K562 (cell line): ENCODE measurements at regions not wholly inside any gene's neighbourhood (a gene's known extent, or its start where the extent isn't known, plus 50 kb on each side); places are given as distances from the start of the nearest gene placed in this dataset.

ENCODE experiments used
- ATAC-seq: fragments of 200-7000 bp; cut with Tn5 transposase; 3 replicates; pipeline ENCODE4 v1.9.1; 2020; ENCODE audit warnings: moderate library complexity
- BruUV-seq: library from RNA; stranded (reverse); fragments of 400-500 nt; replicated peaks from 2 replicates; lab custom pipeline; 2021; lab: Mats Ljungman, UMichigan
- CTCF ChIA-PET: fragments of 300-600 bp; formaldehyde crosslinking; extraction: SDS; loops from one replicate; lab custom pipeline; 2021; ENCODE audit warnings: low intra/inter-chr PET ratio; lab: Yijun Ruan, JAX
- POLR2A ChIA-PET: fragments of 300-600, 350-650 bp; sonication (Branson Sonifier 250); formaldehyde crosslinking; extraction: SDS; loops from one replicate; lab custom pipeline; 2021; ENCODE audit warnings: antibody characterized with exemption, inconsistent platforms; lab: Yijun Ruan, JAX
- DNase-seq, 4 experiments: peaks; one replicate each; pipeline versions ENCODE4 v3.0.0 to v3.0.0-alpha.2; 2011 to 2018; ENCODE audit warnings: low spot score in 3 of 4, mixed read lengths in 3 of 4; ENCODE audit errors: extremely low read depth in 1 of 4
- FAIRE-seq: peaks from 2 replicates; lab custom pipeline; 2011; peaks lifted over from hg19 to GRCh38; lab: Jason Lieb, UNC
- H2AFZ ChIP-seq: 2 replicates; pipeline ENCODE4 v1.6.0; 2011; ENCODE audit warnings: low read depth, low read length, control low read depth, inconsistent platforms
- H3K27ac ChIP-seq: fragments of 200-600 bp; 3 replicates; pipeline ENCODE4 v1.8.0; 2011; ENCODE audit warnings: low read depth, mild to moderate bottlenecking, control low read depth, inconsistent platforms, low read length, moderate library complexity, mixed read lengths; ENCODE audit errors: extremely low read depth
- H3K27me3 ChIP-seq, 2 experiments: fragments of 300-600 bp in 1 of 2; 2 replicates in 1 of 2; 3 replicates in 1 of 2; pipeline versions ENCODE4 v1.6.0 to v1.8.0; 2011; ENCODE audit warnings: inconsistent platforms in 2 of 2, low read length in 2 of 2, mild to moderate bottlenecking in 1 of 2, mixed read lengths in 1 of 2, moderate library complexity in 1 of 2; ENCODE audit not compliant: control insufficient read depth in 2 of 2, insufficient read depth in 2 of 2
- H3K36me3 ChIP-seq: fragments of 300-600 bp; 3 replicates; pipeline ENCODE4 v1.8.0; 2011; ENCODE audit warnings: mild to moderate bottlenecking, low read length, inconsistent platforms; ENCODE audit not compliant: control insufficient read depth, insufficient read depth
- H3K4me1 ChIP-seq, 2 experiments: fragments of 200-600 bp in 1 of 2; replicated peaks in 1 of 2; 2 replicates in 1 of 2; 3 replicates in 1 of 2; pipeline versions ENCODE4 v1.5.1 to v1.8.0; 2011; ENCODE audit warnings: inconsistent platforms in 2 of 2, low read length in 2 of 2, mild to moderate bottlenecking in 1 of 2, mixed read lengths in 1 of 2, moderate library complexity in 1 of 2; ENCODE audit not compliant: control insufficient read depth in 2 of 2, insufficient read depth in 2 of 2
- H3K4me2 ChIP-seq: 2 replicates; pipeline ENCODE4 v1.6.1; 2011; ENCODE audit warnings: low read length, control low read depth, inconsistent platforms, mixed read lengths; ENCODE audit not compliant: insufficient read depth
- H3K4me3 ChIP-seq: fragments of 200-600 bp; sonication (generic), shearing (Covaris generic); 2 replicates; pipeline ENCODE4 v1.5.1; 2016; ENCODE audit warnings: control low read depth, inconsistent platforms
- H3K79me2 ChIP-seq: fragments of 200-600 bp; 3 replicates; pipeline ENCODE4 v1.8.0; 2011; ENCODE audit warnings: low read length, inconsistent platforms; ENCODE audit not compliant: control insufficient read depth, insufficient read depth
- H3K9ac ChIP-seq, 2 experiments: 2 replicates each; pipeline versions ENCODE4 v1.6.0 to v1.6.1; 2011; ENCODE audit warnings: low read depth in 2 of 2, low read length in 2 of 2, control low read depth in 1 of 2, inconsistent platforms in 1 of 2, mild to moderate bottlenecking in 1 of 2, mixed read lengths in 1 of 2; ENCODE audit not compliant: insufficient read depth in 1 of 2
- H3K9me1 ChIP-seq: one replicate; pipeline ENCODE4 v1.6.0; 2011; ENCODE audit warnings: inconsistent platforms, mild to moderate bottlenecking, low read length, moderate library complexity; ENCODE audit not compliant: control insufficient read depth, insufficient read depth
- H3K9me3 ChIP-seq: replicated peaks from 2 replicates; pipeline ENCODE4 v1.5.1; 2011; ENCODE audit warnings: low read depth, low read length, inconsistent platforms; ENCODE audit not compliant: control insufficient read depth, insufficient read depth
- H4K20me1 ChIP-seq: replicated peaks from 2 replicates; pipeline ENCODE4 v1.6.1; 2011; ENCODE audit warnings: low read length, inconsistent platforms, mixed read lengths; ENCODE audit not compliant: control insufficient read depth, insufficient read depth
- BCLAF1 ChIP-seq, 2 experiments: fragments of 450-650 bp in 1 of 2; IDR thresholded peaks; 2 replicates each; pipeline ENCODE4 v1.6.1; 2011 to 2017; ENCODE audit warnings: low read depth in 2 of 2, antibody characterized with exemption in 1 of 2, borderline replicate concordance in 1 of 2, low read length in 1 of 2, mild to moderate bottlenecking in 1 of 2, mixed read lengths in 1 of 2; ENCODE audit not compliant: control insufficient read depth in 1 of 2
- CCNT2 ChIP-seq: IDR thresholded peaks from 2 replicates; pipeline ENCODE4 v1.6.1; 2011; ENCODE audit warnings: borderline replicate concordance, low read depth, mild to moderate bottlenecking, moderate library complexity, mixed read lengths, low read length; ENCODE audit not compliant: insufficient read length; ENCODE audit errors: extremely low read depth
- COPS2 ChIP-seq: fragments of 450-650 bp; conservative IDR thresholded peaks from 2 replicates; pipeline ENCODE4 v1.6.1; 2016; ENCODE audit warnings: mild to moderate bottlenecking, moderate library complexity
- CXXC5 ChIP-seq: fragments of 250-450 bp; sonication (Bioruptor Pico); IDR thresholded peaks from 2 replicates; pipeline ENCODE4 v1.8.0; 2022; ENCODE audit warnings: inconsistent platforms, mild to moderate bottlenecking, moderate library complexity
- EZH2 ChIP-seq: IDR thresholded peaks from 2 replicates; pipeline ENCODE4 v1.6.1; 2012; ENCODE audit warnings: low read depth, mild to moderate bottlenecking, inconsistent platforms, low read length, borderline replicate concordance
- FOXJ2 ChIP-seq: fragments of 200-800 bp; sonication (Bioruptor generic); IDR thresholded peaks from 2 replicates; pipeline ENCODE4 v1.6.1; 2016; ENCODE audit warnings: missing genetic modification characterization, missing compliant biosample characterization
- NFRKB ChIP-seq: fragments of 450-650 bp; IDR thresholded peaks from 2 replicates; pipeline ENCODE4 v1.6.1; 2016; ENCODE audit warnings: low read depth
- POLR3G ChIP-seq: IDR thresholded peaks from 2 replicates; pipeline ENCODE4 v1.6.1; 2011; ENCODE audit not compliant: insufficient read length, insufficient replicate concordance; ENCODE audit errors: extremely low read depth
- PRMT5 ChIP-seq: sonication (generic); formaldehyde crosslinking; IDR thresholded peaks from 2 replicates; pipeline ENCODE4 v1.5.0; 2020; ENCODE audit warnings: missing genetic modification reagents
- TAL1 ChIP-seq: fragments of 450-650 bp; IDR thresholded peaks from 2 replicates; pipeline ENCODE4 v1.6.1; 2016; ENCODE audit warnings: mild to moderate bottlenecking
- ZBTB33 ChIP-seq: sonication (generic); formaldehyde crosslinking; IDR thresholded peaks from 2 replicates; pipeline ENCODE4 v1.8.1; 2023; ENCODE audit warnings: mild to moderate bottlenecking, missing genetic modification reagents
- ZFP91 ChIP-seq: sonication (generic); formaldehyde crosslinking; IDR thresholded peaks from 2 replicates; pipeline ENCODE4 v1.8.0; 2022; ENCODE audit warnings: mild to moderate bottlenecking, missing genetic modification reagents
- ZNF134 ChIP-seq: fragments of 250-450 bp; sonication (Bioruptor Pico); conservative IDR thresholded peaks from 2 replicates; pipeline ENCODE4 v1.4.0; 2020
- ZNF584 ChIP-seq: fragments of 200-800 bp; sonication (Bioruptor generic); IDR thresholded peaks from 2 replicates; pipeline ENCODE4 v1.6.1; 2016; ENCODE audit warnings: low read depth, mild to moderate bottlenecking, missing genetic modification characterization, missing compliant biosample characterization
- ZNF695 ChIP-seq: fragments of 450-650 bp; formaldehyde crosslinking; IDR thresholded peaks from 2 replicates; pipeline ENCODE4 v1.4.0; 2020; ENCODE audit warnings: mild to moderate bottlenecking, moderate library complexity
- WGBS: fragments of 100-300 bp; shearing (Covaris generic); methylation state at CpG from one replicate; pipeline ENCODE4 v1.1.6; 2016; ENCODE audit warnings: low coverage, mixed read lengths; ENCODE audit not compliant: insufficient coverage; ENCODE audit errors: missing lambda C conversion rate; 5-methylcytosine and 5-hydroxymethylcytosine counted together
- in situ Hi-C: fragments of 300-500 bp; cut with MboI; formaldehyde crosslinking; loops from 4 replicates; pipeline ENCODE4 v1.15.0; 2018; ENCODE audit warnings: inconsistent platforms, mixed read lengths
- intact Hi-C: fragments of 100-400 bp; cut with micrococcal nuclease; formaldehyde crosslinking; loops from 2 replicates; pipeline ENCODE4 v1.14.2; 2022

GRCh38 chr14:101374373-101375338 is 186.6 kb upstream of the DIO3 start:
- no peaks in the 10 kb centered on the region for H3K79me2 ChIP-seq
- no peaks in the 10 kb centered on the region for H3K9me3 ChIP-seq
- no peak overlapping the region for H3K4me3 ChIP-seq
- no peaks in the 10 kb centered on the region for H3K36me3 ChIP-seq
- intact Hi-C loops (no loop called here), in situ Hi-C loops (no loop called here)
- no peak overlapping the region for H3K4me2 ChIP-seq
- no peak for DNase-seq
- H3K9me1 ChIP-seq = no peaks in the 10 kb centered on the region
- H4K20me1 ChIP-seq = no peaks in the 10 kb centered on the region
- CTCF ChIA-PET = no interaction called here
- no peak overlapping the region for H3K27ac ChIP-seq
- peaks cover 11 to 54% of the 10 kb centered on the region in 2 experiments for H3K27me3 ChIP-seq
- H3K4me1 ChIP-seq = no peaks in the 10 kb centered on the region
- H2AFZ ChIP-seq = no peak overlapping the region
- WGBS = 3% methylated on average over 16 of the region's 19 CpGs
- H3K9ac ChIP-seq = no peak overlapping the region
- FAIRE-seq = no peak
- ATAC-seq = no peak
- BruUV-seq = no TSS peak
- POLR2A ChIA-PET = no interaction called here
- TF ChIP-seq FOXJ2 (tag) (no peak), NFRKB (no peak), CCNT2 (no peak), COPS2 (no peak), PRMT5 (no peak), ZNF134 (no peak), BCLAF1 (IDR thresholded peaks at IDR 0.05; ENCODE audit: borderline replicate concordance in 1 of 2, control insufficient read depth in 1 of 2, low read depth in 2 of 2, low read length in 1 of 2) (no peak), CXXC5 (CRISPR knock-in tag) (no peak), EZH2 (no peak), ZFP91 (no peak), ZNF584 (CRISPR knock-in tag) (no peak), POLR3G (no peak), ZNF695 (CRISPR knock-in tag) (no peak), TAL1 (no peak), ZBTB33 (no peak)
